Karpas-422 (cell line): ENCODE measurements at regions not wholly inside any gene's neighbourhood (a gene's known extent, or its start where the extent isn't known, plus 50 kb on each side); places are given as distances from the start of the nearest gene placed in this dataset.

Experiments
- DNase-seq: peaks from one replicate; pipeline ENCODE4 v3.0.0-alpha.2; 2015
- H2AFZ ChIP-seq: fragments of 200-600 bp; sonication (generic); 2 replicates; pipeline ENCODE4 v1.6.1; 2014; ENCODE audit warnings: antibody characterized with exemption, low read length, mixed read lengths
- H3K27ac ChIP-seq: fragments of 200-600 bp; sonication (generic); 2 replicates; pipeline ENCODE4 v1.5.1; 2014; ENCODE audit warnings: mild to moderate bottlenecking, low read length, moderate library complexity
- H3K27me3 ChIP-seq: fragments of 200-600 bp; sonication (generic); 2 replicates; pipeline ENCODE4 v1.6.1; 2014; ENCODE audit warnings: low read length, mixed read lengths
- H3K36me3 ChIP-seq: fragments of 200-600 bp; sonication (generic); 2 replicates; pipeline ENCODE4 v1.6.1; 2014; ENCODE audit warnings: low read length, mixed read lengths; ENCODE audit not compliant: insufficient read depth
- H3K4me1 ChIP-seq: fragments of 200-600 bp; sonication (generic); 2 replicates; pipeline ENCODE4 v1.6.1; 2014; ENCODE audit warnings: mild to moderate bottlenecking, low read length, mixed read lengths
- H3K4me2 ChIP-seq: fragments of 200-600 bp; sonication (generic); 2 replicates; pipeline ENCODE4 v1.6.1; 2014; ENCODE audit warnings: low read length, low read depth, mild to moderate bottlenecking; ENCODE audit not compliant: poor library complexity, severe bottlenecking
- H3K4me3 ChIP-seq: fragments of 200-600 bp; sonication (generic); 2 replicates; pipeline ENCODE4 v1.5.1; 2014; ENCODE audit warnings: mild to moderate bottlenecking, antibody characterized with exemption, low read length, mixed read lengths
- H3K79me2 ChIP-seq: fragments of 200-600 bp; sonication (generic); 2 replicates; pipeline ENCODE4 v1.6.1; 2014; ENCODE audit warnings: mild to moderate bottlenecking, low read length, mixed read lengths
- H3K9ac ChIP-seq: fragments of 200-600 bp; sonication (generic); 2 replicates; pipeline ENCODE4 v1.6.0; 2014; ENCODE audit warnings: low read length
- H3K9me2 ChIP-seq: fragments of 200-600 bp; sonication (generic), shearing (Covaris generic); replicated peaks from 2 replicates; pipeline ENCODE4 v1.6.0; 2014; ENCODE audit warnings: mild to moderate bottlenecking, low read length, moderate library complexity; ENCODE audit not compliant: insufficient read depth
- H3K9me3 ChIP-seq: fragments of 300-700, 200-600 bp; sonication (generic); 2 replicates; pipeline ENCODE4 v1.6.1; 2014; ENCODE audit warnings: low read length, mixed read lengths
- H4K20me1 ChIP-seq: fragments of 200-600 bp; sonication (generic); 2 replicates; pipeline ENCODE4 v1.6.1; 2014; ENCODE audit warnings: mild to moderate bottlenecking, antibody characterized with exemption, low read length, low read depth; ENCODE audit not compliant: insufficient read depth

DNA sequence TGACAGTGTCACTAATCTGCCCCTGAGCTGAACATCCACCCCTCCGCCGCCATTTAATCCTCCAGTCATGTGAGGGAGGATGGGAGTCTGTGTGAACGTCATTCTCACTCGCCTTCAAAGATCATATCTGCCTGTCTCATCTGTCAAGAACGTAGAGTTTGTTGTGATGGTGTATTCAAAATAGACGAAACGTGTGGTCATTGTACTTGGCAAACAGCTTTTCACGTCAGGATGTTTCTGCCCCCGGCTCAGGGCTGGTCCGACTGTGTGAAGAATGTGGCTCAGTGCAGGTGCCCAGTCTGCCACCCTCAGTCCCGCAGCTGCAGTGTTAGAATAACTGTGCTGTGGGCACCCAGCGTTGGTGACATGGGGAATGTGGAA is 148.0 kb downstream of the KCNJ12 start:
- H2AFZ ChIP-seq = 0 out of 2 replicates have a peak overlapping the region, but pooled peaks have one; percentile 32
- H3K4me2 ChIP-seq = peak overlapping the region; percentile 13

DNA sequence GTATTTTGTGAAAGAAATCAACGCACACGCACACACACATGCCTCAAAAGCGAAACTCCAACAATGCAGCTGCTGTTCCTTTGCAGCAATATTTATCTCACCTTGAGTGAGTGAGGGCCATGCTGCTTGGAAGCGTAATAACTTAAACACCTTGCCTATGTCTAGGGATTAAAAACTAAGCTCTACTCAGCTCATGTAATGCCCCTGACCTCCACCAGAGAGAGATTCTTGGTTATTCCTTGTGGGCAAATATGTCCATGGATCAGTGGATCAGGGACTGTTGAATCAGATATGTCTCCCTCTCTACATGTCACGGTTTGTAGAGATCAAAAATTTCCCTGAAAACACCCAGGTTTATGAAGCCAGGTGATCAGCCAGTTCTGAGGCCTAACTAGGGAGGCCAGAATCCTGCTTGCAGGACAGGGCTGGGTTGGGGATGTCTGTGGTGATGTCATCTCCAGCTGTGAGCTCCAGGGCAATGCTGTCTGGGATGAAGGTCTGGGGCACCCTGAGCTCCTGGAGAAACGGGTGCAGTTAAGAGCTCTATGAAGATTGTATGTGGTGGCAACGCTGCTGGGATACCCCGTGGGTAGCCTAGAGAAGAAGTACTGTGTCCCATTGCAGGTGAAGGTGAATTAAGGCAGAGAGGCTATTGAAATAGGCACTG is 149.4 kb downstream of the KCNJ12 start:
- H3K27ac ChIP-seq = no peak overlapping the region
- H3K9ac ChIP-seq = no peak overlapping the region
- H3K4me3 ChIP-seq = no peak overlapping the region
- H3K27me3 ChIP-seq = no peaks in the 10 kb centered on the region
- no peak overlapping the region for H2AFZ ChIP-seq
- peaks cover 2% of the 10 kb centered on the region; the same call in 1 of the 2 replicates for H3K4me1 ChIP-seq
- H4K20me1 ChIP-seq = no peaks in the 10 kb centered on the region
- DNase-seq = no peak
- H3K4me2 ChIP-seq = no peak overlapping the region
- no peaks in the 10 kb centered on the region for H3K9me2 ChIP-seq
- no peaks in the 10 kb centered on the region for H3K79me2 ChIP-seq
- no peaks in the 10 kb centered on the region for H3K9me3 ChIP-seq
- no peaks in the 10 kb centered on the region for H3K36me3 ChIP-seq

More for the DNA sequence above, 148.0 kb downstream of the KCNJ12 start:
- Histone ChIP-seq H3K27ac (no peak overlapping the region), H3K79me2 (no peaks in the 10 kb centered on the region), H3K4me3 (no peak overlapping the region), H3K9me2 (no peaks in the 10 kb centered on the region), H3K9ac (no peak overlapping the region), H3K9me3 (no peaks in the 10 kb centered on the region), H3K4me1 (peaks cover 2% of the 10 kb centered on the region; the same call in 1 of the 2 replicates), H4K20me1 (no peaks in the 10 kb centered on the region), H3K27me3 (no peaks in the 10 kb centered on the region), H3K36me3 (no peaks in the 10 kb centered on the region)
- DNase-seq = no peak

DNA sequence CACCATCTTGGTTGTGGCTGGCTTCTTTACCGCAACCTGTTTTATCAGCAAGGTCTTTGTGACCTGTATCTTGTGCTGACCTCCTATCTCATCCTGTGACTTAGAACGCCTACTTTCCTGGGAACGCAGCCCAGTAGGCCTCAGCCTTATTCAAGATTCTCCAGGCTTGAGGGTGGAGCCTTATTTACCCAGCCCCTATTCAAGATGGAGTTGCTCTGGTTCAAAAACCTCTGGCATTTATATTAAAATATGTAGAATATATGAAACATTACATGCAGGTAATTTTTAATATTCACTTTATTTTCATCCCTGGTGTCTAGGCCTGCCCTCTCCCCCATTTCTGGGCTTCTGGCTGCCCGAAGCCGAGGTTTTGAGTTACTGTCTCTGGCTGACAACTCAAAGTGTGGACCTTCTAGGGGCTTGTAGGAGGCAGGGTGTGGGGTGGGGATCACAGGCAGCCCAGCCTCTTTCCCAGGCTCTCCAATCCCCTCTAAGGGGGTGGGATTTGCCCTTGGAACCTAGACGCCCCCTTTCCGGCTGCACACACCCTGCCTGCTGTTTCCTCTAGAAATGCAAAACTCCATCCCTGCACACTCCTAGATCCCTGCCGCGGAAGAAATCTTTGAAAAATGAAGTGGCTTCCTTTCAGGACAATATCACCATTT is 152.0 kb downstream of the KCNJ12 start:
- Histone ChIP-seq H3K27ac (no peak overlapping the region), H3K4me1 (peaks cover 2% of the 10 kb centered on the region; the same call in 1 of the 2 replicates), H3K27me3 (no peaks in the 10 kb centered on the region), H3K4me3 (no peak overlapping the region), H3K79me2 (no peaks in the 10 kb centered on the region), H3K9me3 (no peaks in the 10 kb centered on the region), H3K4me2 (no peak overlapping the region), H3K9me2 (no peaks in the 10 kb centered on the region), H3K36me3 (no peaks in the 10 kb centered on the region), H2AFZ (no peak overlapping the region), H4K20me1 (no peaks in the 10 kb centered on the region), H3K9ac (no peak overlapping the region)
- DNase-seq = no peak

DNA sequence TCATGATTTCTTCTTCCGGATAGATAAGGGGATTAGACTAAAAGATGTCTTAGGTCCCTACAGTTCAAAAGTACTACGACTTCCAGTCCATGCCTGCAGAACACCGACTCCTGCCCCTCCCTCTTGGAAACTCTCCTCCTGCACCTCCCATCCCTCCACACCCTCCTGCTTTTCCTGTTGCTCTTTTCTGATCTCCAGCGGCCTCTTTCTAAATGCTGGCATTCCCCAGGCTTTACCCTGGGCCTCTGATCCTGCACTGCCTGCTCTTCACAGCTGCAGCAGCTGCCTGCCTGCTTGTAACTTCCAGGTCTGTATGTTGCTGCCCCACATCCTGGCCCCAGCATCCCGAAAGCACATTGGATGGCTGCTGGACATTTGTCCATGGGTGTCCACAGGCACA is 154.2 kb downstream of the KCNJ12 start:
- no peaks in the 10 kb centered on the region for H3K9me3 ChIP-seq
- H3K4me2 ChIP-seq = no peak overlapping the region
- no peak overlapping the region for H3K4me3 ChIP-seq
- no peaks in the 10 kb centered on the region for H3K27me3 ChIP-seq
- H3K36me3 ChIP-seq = no peaks in the 10 kb centered on the region
- no peaks in the 10 kb centered on the region for H3K9me2 ChIP-seq
- H2AFZ ChIP-seq = no peak overlapping the region
- no peaks in the 10 kb centered on the region for H3K79me2 ChIP-seq
- no peaks in the 10 kb centered on the region for H3K4me1 ChIP-seq
- no peaks in the 10 kb centered on the region for H4K20me1 ChIP-seq
- DNase-seq = no peak
- no peak overlapping the region for H3K27ac ChIP-seq
- no peak overlapping the region for H3K9ac ChIP-seq

DNA sequence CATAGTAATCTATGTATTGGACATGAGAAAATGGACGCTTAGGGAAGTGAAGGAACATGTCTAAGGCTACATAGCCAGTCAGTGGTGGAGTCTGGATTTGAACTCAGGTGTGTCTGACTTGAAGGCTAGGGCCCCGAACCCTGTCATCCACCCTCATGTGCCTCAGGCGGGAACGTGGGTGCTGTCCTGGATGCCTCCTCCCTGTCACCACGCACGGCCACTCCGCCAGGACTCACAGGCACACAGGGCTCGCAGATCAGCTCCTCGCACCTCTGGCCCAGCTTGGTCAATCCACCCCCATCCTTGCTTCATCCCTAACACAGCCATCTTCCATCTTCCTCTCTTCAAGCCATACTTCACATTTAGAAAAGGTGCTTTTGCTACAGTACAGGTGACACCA is 154.7 kb downstream of the KCNJ12 start:
- Histone ChIP-seq H3K27me3 (no peaks in the 10 kb centered on the region), H3K36me3 (no peaks in the 10 kb centered on the region), H3K27ac (no peak overlapping the region)

DNA sequence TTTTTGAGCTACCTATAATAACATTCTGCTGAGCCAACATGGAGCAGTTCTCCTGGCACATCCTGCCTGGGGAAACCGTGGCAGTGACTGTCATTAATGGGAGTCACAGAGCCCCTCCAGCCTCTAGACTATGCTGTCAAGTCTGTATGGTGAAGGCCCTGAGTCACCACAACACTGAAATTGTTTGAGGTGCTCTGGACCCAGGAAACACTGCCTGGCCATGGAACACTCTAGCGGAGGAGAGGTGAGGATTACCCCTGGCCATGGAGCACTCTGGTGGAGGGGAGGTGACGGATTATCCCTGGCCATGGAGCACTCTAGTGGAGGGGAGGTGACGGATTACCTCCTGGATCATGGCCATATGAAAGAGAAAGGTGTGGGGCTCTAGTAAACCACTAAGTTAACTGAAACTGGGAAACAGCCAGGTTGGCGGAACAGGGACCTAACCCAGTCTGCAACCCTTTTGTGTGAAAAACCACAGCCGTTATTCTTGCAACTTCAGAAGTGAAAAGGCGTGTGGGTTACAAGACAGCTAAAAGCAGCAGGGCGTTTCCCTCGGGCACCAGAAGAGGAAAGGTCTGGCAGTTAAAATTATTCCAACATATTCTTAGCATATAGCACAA is 156.7 kb downstream of the KCNJ12 start:
- no peaks in the 10 kb centered on the region for H3K36me3 ChIP-seq
- H3K9me3 ChIP-seq = 0 out of 2 replicates have a peak, but pooled peaks cover 4% of the 10 kb centered on the region
- no peaks in the 10 kb centered on the region for H3K9me2 ChIP-seq
- no peaks in the 10 kb centered on the region for H3K79me2 ChIP-seq
- no peak overlapping the region for H3K4me2 ChIP-seq
- H2AFZ ChIP-seq = no peak overlapping the region
- H3K4me1 ChIP-seq = no peaks in the 10 kb centered on the region
- no peak overlapping the region for H3K27ac ChIP-seq
- no peaks in the 10 kb centered on the region for H3K27me3 ChIP-seq
- H3K4me3 ChIP-seq = no peak overlapping the region
- no peak for DNase-seq
- H3K9ac ChIP-seq = no peak overlapping the region
- H4K20me1 ChIP-seq = no peaks in the 10 kb centered on the region

More for the DNA sequence above, 154.7 kb downstream of the KCNJ12 start:
- Histone ChIP-seq H3K4me1 (no peaks in the 10 kb centered on the region), H3K9me2 (no peaks in the 10 kb centered on the region), H3K79me2 (no peaks in the 10 kb centered on the region), H2AFZ (no peak overlapping the region), H3K9me3 (no peaks in the 10 kb centered on the region), H4K20me1 (no peaks in the 10 kb centered on the region), H3K9ac (no peak overlapping the region), H3K4me3 (no peak overlapping the region), H3K4me2 (no peak overlapping the region)
- DNase-seq = no peak

DNA sequence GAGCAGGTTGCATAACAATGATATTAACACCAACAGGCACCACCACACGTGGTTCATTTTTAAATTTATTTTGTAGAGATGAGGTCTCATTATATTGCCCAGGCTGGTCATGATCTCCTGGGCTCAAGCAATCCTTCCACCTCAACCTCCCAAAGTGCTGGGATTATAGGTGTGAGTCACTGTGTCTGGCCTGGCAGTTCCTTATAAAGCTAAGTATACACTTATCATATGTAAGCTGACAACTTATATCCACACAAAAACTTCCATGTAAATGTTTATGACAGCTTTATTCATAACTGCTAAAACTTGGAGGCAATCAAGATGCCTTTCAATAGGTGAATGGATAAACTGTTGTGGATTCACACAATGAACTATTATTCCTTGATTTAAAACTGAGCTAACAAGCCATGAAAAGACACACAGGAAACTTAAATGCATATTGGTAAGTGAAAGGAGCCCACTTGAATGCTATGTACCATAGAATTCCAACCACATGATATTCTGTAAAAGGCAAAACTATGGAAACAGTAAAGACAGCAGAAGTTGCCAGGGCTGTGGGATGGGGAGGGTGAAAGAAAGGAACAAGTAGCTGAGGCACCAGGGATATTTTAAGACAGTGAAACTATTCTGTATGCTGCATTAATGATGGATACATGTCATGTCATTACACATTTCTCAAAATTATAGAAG is 156.5 kb upstream of the KCNJ18 start:
- H3K4me2 ChIP-seq = no peak overlapping the region
- H4K20me1 ChIP-seq = no peaks in the 10 kb centered on the region
- H3K27me3 ChIP-seq = no peaks in the 10 kb centered on the region
- 0 out of 2 replicates have a peak, but pooled peaks cover 4% of the 10 kb centered on the region for H3K9me3 ChIP-seq
- H3K9me2 ChIP-seq = no peaks in the 10 kb centered on the region
- H3K4me1 ChIP-seq = no peaks in the 10 kb centered on the region
- no peak overlapping the region for H3K9ac ChIP-seq
- no peak overlapping the region for H3K27ac ChIP-seq
- no peak for DNase-seq
- no peaks in the 10 kb centered on the region for H3K36me3 ChIP-seq
- no peak overlapping the region for H2AFZ ChIP-seq
- no peaks in the 10 kb centered on the region for H3K79me2 ChIP-seq
- H3K4me3 ChIP-seq = no peak overlapping the region

DNA sequence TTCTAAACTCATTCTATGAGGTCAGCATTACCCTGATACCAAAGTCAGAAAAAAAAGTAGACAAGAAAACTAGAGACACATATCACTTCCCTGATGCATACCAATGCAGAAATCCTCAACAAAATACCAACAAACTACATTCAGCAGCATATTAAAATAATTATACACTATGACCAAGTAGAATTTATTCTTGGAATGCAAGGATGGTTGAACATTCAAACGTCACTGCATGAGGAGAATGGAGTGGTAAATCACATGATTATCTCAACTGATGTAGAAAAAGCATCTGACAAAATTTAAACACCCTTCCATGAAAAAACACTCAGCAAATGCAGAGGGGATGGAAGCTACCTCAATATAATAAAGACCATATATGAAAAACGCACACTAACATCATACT is 155.0 kb upstream of the KCNJ18 start:
- no peak overlapping the region for H3K9ac ChIP-seq
- no peak overlapping the region for H3K27ac ChIP-seq
- H3K9me3 ChIP-seq = 0 out of 2 replicates have a peak, but pooled peaks cover 4% of the 10 kb centered on the region
- no peaks in the 10 kb centered on the region for H3K36me3 ChIP-seq
- no peaks in the 10 kb centered on the region for H4K20me1 ChIP-seq
- H3K79me2 ChIP-seq = no peaks in the 10 kb centered on the region
- no peak for DNase-seq
- no peak overlapping the region for H2AFZ ChIP-seq
- H3K27me3 ChIP-seq = no peaks in the 10 kb centered on the region
- H3K4me3 ChIP-seq = no peak overlapping the region
- no peak overlapping the region for H3K4me2 ChIP-seq
- no peaks in the 10 kb centered on the region for H3K9me2 ChIP-seq
- H3K4me1 ChIP-seq = no peaks in the 10 kb centered on the region
